GM12878 (cell line): ENCODE measurements at regions not wholly inside any gene's neighbourhood (a gene's known extent, or its start where the extent isn't known, plus 50 kb on each side); places are given as distances from the start of the nearest gene placed in this dataset.

Experiments used
- ATAC-seq: fragments of 200-7000 bp; cut with Tn5 transposase; 3 replicates; pipeline ENCODE4 v1.9.1; 2020; ENCODE audit warnings: mild to moderate bottlenecking, moderate library complexity
- BruUV-seq: library from RNA; stranded (reverse); fragments of 400-500 nt; replicated peaks from 2 replicates; lab custom pipeline; 2021; lab: Mats Ljungman, UMichigan
- CTCF ChIA-PET: fragments of 300-600 bp; sonication (Branson Sonifier 250); formaldehyde crosslinking; extraction: SDS; loops from one replicate; lab custom pipeline; 2021; ENCODE audit warnings: inconsistent platforms; lab: Yijun Ruan, JAX
- POLR2A ChIA-PET: fragments of 350-600 bp; formaldehyde crosslinking; extraction: SDS; loops from one replicate; lab custom pipeline; 2021; ENCODE audit warnings: inconsistent platforms; lab: Charles Lee
- RAD21 ChIA-PET: fragments of 300-600 bp; sonication (Branson Sonifier 250); formaldehyde crosslinking; loops from one replicate; lab custom pipeline; 2023; ENCODE audit warnings: antibody characterized with exemption; ENCODE audit not compliant: unreplicated experiment; lab: Charles Lee
- SMC1A ChIA-PET: fragments of 300-600 bp; sonication (Branson Sonifier 250); formaldehyde crosslinking; loops from one replicate; lab custom pipeline; 2023; ENCODE audit not compliant: unreplicated experiment, uncharacterized antibody; lab: Charles Lee
- DNase-seq: peaks from one replicate; pipeline ENCODE4 v3.0.0-alpha.2; 2011; ENCODE audit warnings: low read depth, low spot score
- FAIRE-seq: peaks from 3 replicates; lab custom pipeline; 2011; peaks lifted over from hg19 to GRCh38; lab: Jason Lieb, UNC
- H2AFZ ChIP-seq: 2 replicates; pipeline ENCODE4 v1.6.0; 2011; ENCODE audit warnings: low read depth, low read length, control low read depth; ENCODE audit not compliant: control insufficient read depth
- H3K27ac ChIP-seq: 2 replicates; pipeline ENCODE4 v1.5.1; 2011; ENCODE audit warnings: control low read depth; ENCODE audit not compliant: control insufficient read depth, insufficient read depth
- H3K27me3 ChIP-seq, 2 experiments: replicated peaks in 1 of 2; 2 replicates each; pipeline versions ENCODE4 v1.6.0 to v1.6.1; 2011; ENCODE audit warnings: low read length in 1 of 2; ENCODE audit not compliant: control insufficient read depth in 2 of 2, insufficient read depth in 2 of 2
- H3K36me3 ChIP-seq, 2 experiments: 2 replicates each; pipeline ENCODE4 v1.5.1; 2011; ENCODE audit warnings: low read length in 1 of 2; ENCODE audit not compliant: control insufficient read depth in 2 of 2, insufficient read depth in 2 of 2
- H3K4me1 ChIP-seq: 2 replicates; pipeline ENCODE4 v1.6.1; 2011; ENCODE audit warnings: mild to moderate bottlenecking, low read length, moderate library complexity, mixed read lengths; ENCODE audit not compliant: control insufficient read depth, insufficient read depth
- H3K4me2 ChIP-seq: 2 replicates; pipeline ENCODE4 v1.6.0; 2011; ENCODE audit warnings: control low read depth; ENCODE audit not compliant: control insufficient read depth, insufficient read depth
- H3K4me3 ChIP-seq: fragments of 200-600 bp; sonication (generic); 2 replicates; pipeline ENCODE4 v1.5.1; 2016
- H3K79me2 ChIP-seq: 2 replicates; pipeline ENCODE4 v1.6.0; 2011; ENCODE audit warnings: low read length; ENCODE audit not compliant: control insufficient read depth, insufficient read depth
- H3K9ac ChIP-seq: 2 replicates; pipeline ENCODE4 v1.8.0; 2011; ENCODE audit warnings: low read length, control low read depth, mixed read lengths; ENCODE audit not compliant: control insufficient read depth, insufficient read depth
- H3K9me3 ChIP-seq: replicated peaks from 3 replicates; pipeline ENCODE4 v1.5.1; 2011; ENCODE audit warnings: mild to moderate bottlenecking, low read length; ENCODE audit not compliant: control insufficient read depth, insufficient read depth
- H4K20me1 ChIP-seq: 2 replicates; pipeline ENCODE4 v1.6.0; 2011; ENCODE audit not compliant: control insufficient read depth, insufficient read depth
- ASH2L ChIP-seq: fragments of 300-600, 200-600 bp; sonication (generic); IDR thresholded peaks from 2 replicates; pipeline ENCODE4 v1.6.1; 2017; ENCODE audit warnings: low read depth, mild to moderate bottlenecking, borderline replicate concordance
- ATF7 ChIP-seq: fragments of 450-650 bp; IDR thresholded peaks from 2 replicates; pipeline ENCODE4 v1.6.1; 2016; ENCODE audit warnings: low read depth, mild to moderate bottlenecking
- CHD2 ChIP-seq: IDR thresholded peaks from 2 replicates; pipeline ENCODE4 v1.6.1; 2011; ENCODE audit warnings: low read depth, low read length, improper control_type of control experiment, borderline replicate concordance
- E2F8 ChIP-seq: fragments of 450-650 bp; IDR thresholded peaks from 2 replicates; pipeline ENCODE4 v1.6.1; 2018; ENCODE audit warnings: mild to moderate bottlenecking, low read depth, moderate library complexity; ENCODE audit not compliant: partially characterized antibody
- EP300 ChIP-seq, 2 experiments: fragments of 150-350 bp in 1 of 2; IDR thresholded peaks; 2 replicates each; pipeline ENCODE4 v1.6.1; 2011 to 2012; ENCODE audit warnings: low read depth in 2 of 2, low read length in 2 of 2, borderline replicate concordance in 1 of 2, improper control_type of control experiment in 1 of 2, inconsistent platforms in 1 of 2; ENCODE audit not compliant: control insufficient read depth in 1 of 2
- FOXK2 ChIP-seq: fragments of 450-650 bp; IDR thresholded peaks from 2 replicates; pipeline ENCODE4 v1.6.1; 2017; ENCODE audit warnings: mild to moderate bottlenecking, moderate library complexity
- GATAD2B ChIP-seq: fragments of 450-650 bp; conservative IDR thresholded peaks from 2 replicates; pipeline ENCODE4 v1.6.1; 2017; ENCODE audit warnings: low read depth, mild to moderate bottlenecking, moderate library complexity
- IKZF1 ChIP-seq: fragments of 450-650 bp; conservative IDR thresholded peaks from 2 replicates; pipeline ENCODE4 v1.6.1; 2017; ENCODE audit warnings: antibody characterized with exemption, mild to moderate bottlenecking
- MXI1 ChIP-seq: fragments of 150-350 bp; IDR thresholded peaks from 2 replicates; pipeline ENCODE4 v1.6.1; 2011; ENCODE audit warnings: low read depth, mild to moderate bottlenecking, inconsistent platforms, low read length, improper control_type of control experiment
- NR2C2 ChIP-seq: IDR thresholded peaks from 2 replicates; pipeline ENCODE4 v1.6.1; 2011; ENCODE audit warnings: borderline replicate concordance, low read depth; ENCODE audit not compliant: control insufficient read depth, insufficient read length
- POLR2AphosphoS5 ChIP-seq: IDR thresholded peaks from 2 replicates; pipeline ENCODE4 v1.6.1; 2011; ENCODE audit warnings: mild to moderate bottlenecking, low read length, inconsistent platforms
- RCOR1 ChIP-seq: conservative IDR thresholded peaks from 2 replicates; pipeline ENCODE4 v1.6.1; 2012; ENCODE audit warnings: low read depth, low read length, improper control_type of control experiment
- STAT3 ChIP-seq: IDR thresholded peaks from 2 replicates; pipeline ENCODE4 v1.6.1; 2011; ENCODE audit warnings: low read depth, low read length, improper control_type of control experiment
- ZBED1 ChIP-seq: IDR thresholded peaks from 2 replicates; pipeline ENCODE4 v1.6.1; 2016; ENCODE audit warnings: borderline replicate concordance
- WGBS: methylation state at CpG from one replicate; pipeline ENCODE4 v1.1.6; 2016; ENCODE audit warnings: low lambda C conversion rate; ENCODE audit not compliant: insufficient replicate concordance, insufficient coverage; ENCODE audit errors: missing lambda C conversion rate; 5-methylcytosine and 5-hydroxymethylcytosine counted together
- in situ Hi-C: fragments of 300-500 bp; cut with MboI; formaldehyde crosslinking; loops from 9 replicates; pipeline ENCODE4 v1.14.3; 2018; ENCODE audit warnings: mixed read lengths
- intact Hi-C: fragments of 100-400 bp; cut with micrococcal nuclease; formaldehyde crosslinking; loops from one replicate; pipeline ENCODE4 v1.14.2; 2022; ENCODE audit not compliant: unreplicated experiment

GRCh38 chr4:75118739-75119138 is 185.8 kb downstream of the PARM1 start:
- no peak overlapping the region for H2AFZ ChIP-seq
- BruUV-seq: no TSS peak
- no peak overlapping the region for H3K4me3 ChIP-seq
- in situ Hi-C loops (no loop called here), intact Hi-C loops (loop anchor here (1.0 to 5.0 kb wide), 3 partner anchors 185 to 441 kb away; partner anchors contain the start of gene PARM1)
- no peak for ATAC-seq
- ChIA-PET SMC1A (interaction anchor here (0.6 to 3.2 kb wide), 5 partner anchors 11 to 245 kb away, joined by 3 to 17 read pairs (median 4); partner anchors contain the start of gene PARM1), CTCF (interaction anchor here (1.4 to 3.9 kb wide), 4 partner anchors 184 to 443 kb away, joined by 7 to 30 read pairs (median 12); partner anchors contain the start of gene PARM1), POLR2A (no interaction called here), RAD21 (interaction anchor here (1.0 to 2.7 kb wide), 3 partner anchors 171 to 244 kb away, joined by 3 to 26 read pairs (median 19); partner anchors contain the start of gene PARM1)
- no peaks in the 10 kb centered on the region; the same call in 2 of the 3 replicates for H3K9me3 ChIP-seq
- H4K20me1 ChIP-seq: no peaks in the 10 kb centered on the region
- H3K27ac ChIP-seq: no peak overlapping the region
- H3K27me3 ChIP-seq: no peaks in the 10 kb centered on the region
- no peak overlapping the region for H3K4me2 ChIP-seq
- H3K36me3 ChIP-seq: no peaks in the 10 kb centered on the region
- no peak overlapping the region for H3K9ac ChIP-seq
- TF ChIP-seq ZBED1 (no peak), GATAD2B (no peak), ASH2L (no peak), RCOR1 (no peak), STAT3 (no peak), EP300 (IDR thresholded peaks at IDR 0.05; ENCODE audit: borderline replicate concordance in 1 of 2, control insufficient read depth in 1 of 2, low read depth in 2 of 2, low read length in 2 of 2) (no peak), NR2C2 (no peak), FOXK2 (no peak), POLR2AphosphoS5 (no peak), E2F8 (no peak), IKZF1 (no peak), CHD2 (no peak), MXI1 (no peak), ATF7 (no peak)
- no peaks in the 10 kb centered on the region for H3K4me1 ChIP-seq
- WGBS: 60% methylated on average over 4 of the region's 4 CpGs
- H3K79me2 ChIP-seq: no peaks in the 10 kb centered on the region
- no peak for FAIRE-seq
- DNase-seq: no peak
